OCI-LY3 (cell line): ENCODE measurements at regions not wholly inside any gene's neighbourhood (a gene's known extent, or its start where the extent isn't known, plus 50 kb on each side); places are given as distances from the start of the nearest gene placed in this dataset.

Experiments used
- H2AFZ ChIP-seq: fragments of 200-600, 300-600 bp; shearing (Covaris generic); 2 replicates; pipeline ENCODE4 v1.6.0; 2014; ENCODE audit warnings: antibody characterized with exemption, low read depth, low read length
- H3K27ac ChIP-seq: fragments of 200-600, 300-600 bp; sonication (generic); 2 replicates; pipeline ENCODE4 v1.5.1; 2014; ENCODE audit warnings: mild to moderate bottlenecking, low read length, moderate library complexity, mixed read lengths
- H3K27me3 ChIP-seq: fragments of 200-600, 300-600 bp; sonication (generic); 2 replicates; pipeline ENCODE4 v1.6.1; 2014; ENCODE audit warnings: low read depth, low read length, mixed read lengths
- H3K36me3 ChIP-seq: fragments of 200-600, 300-600 bp; sonication (generic); replicated peaks from 2 replicates; pipeline ENCODE3; 2014; ENCODE audit warnings: low read depth, low read length, mixed read lengths
- H3K4me1 ChIP-seq: fragments of 300-600, 200-600 bp; sonication (generic); 2 replicates; pipeline ENCODE4 v1.6.1; 2014; ENCODE audit warnings: low read length, mixed read lengths
- H3K4me2 ChIP-seq: fragments of 200-600, 300-600 bp; sonication (generic); 2 replicates; pipeline ENCODE4 v1.6.1; 2014; ENCODE audit warnings: low read length, mixed read lengths
- H3K4me3 ChIP-seq: fragments of 300-600, 200-600 bp; sonication (generic); 2 replicates; pipeline ENCODE4 v1.5.1; 2014; ENCODE audit warnings: antibody characterized with exemption, mild to moderate bottlenecking, low read length, moderate library complexity
- H3K79me2 ChIP-seq: fragments of 300-600, 200-600 bp; shearing (Covaris generic); 2 replicates; pipeline ENCODE4 v1.6.1; 2014; ENCODE audit warnings: mild to moderate bottlenecking, low read length, mixed read lengths
- H3K9ac ChIP-seq: fragments of 300-600, 200-600 bp; shearing (Covaris generic); 2 replicates; pipeline ENCODE4 v1.6.0; 2014; ENCODE audit warnings: mild to moderate bottlenecking, low read length, moderate library complexity
- H3K9me3 ChIP-seq: fragments of 200-600, 300-600 bp; shearing (Covaris generic); 2 replicates; pipeline ENCODE4 v1.6.1; 2014; ENCODE audit warnings: low read length, mixed read lengths; ENCODE audit not compliant: insufficient read depth
- H4K20me1 ChIP-seq: fragments of 200-600, 300-600 bp; sonication (generic); 2 replicates; pipeline ENCODE4 v1.6.1; 2016; ENCODE audit warnings: low read length, mixed read lengths; ENCODE audit not compliant: insufficient read depth
- CTCF ChIP-seq: fragments of 200-600, 300-600 bp; sonication (generic); IDR thresholded peaks from 2 replicates; pipeline ENCODE4 v1.5.1; 2014; ENCODE audit warnings: antibody characterized with exemption, low read length, low read depth
- EZH2phosphoT487 ChIP-seq: fragments of 200-600 bp; shearing (Covaris generic); IDR thresholded peaks from 2 replicates; pipeline ENCODE4 v1.6.1; 2018; ENCODE audit warnings: antibody characterized with exemption, mixed run types, low read depth

DNA sequence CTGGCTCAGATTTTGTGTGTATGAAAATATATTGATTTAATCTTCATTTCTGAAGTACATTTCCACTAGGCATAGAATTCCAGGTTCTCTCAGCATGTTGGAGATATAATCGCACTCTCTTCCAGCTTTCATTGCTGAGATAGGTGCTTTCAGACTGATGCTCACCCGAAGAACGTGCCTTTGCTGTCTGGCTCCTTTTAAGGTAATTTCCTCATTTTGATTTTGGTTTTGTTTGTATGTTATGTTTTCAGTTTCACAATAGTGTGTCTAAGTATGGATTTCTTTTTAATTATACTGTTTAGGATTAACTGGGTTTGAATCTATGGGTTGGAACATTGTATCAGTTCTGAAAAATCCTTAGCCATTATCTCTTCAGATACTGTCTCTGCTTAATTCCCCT lies 132.0 kb upstream of the NFIB start:
- Histone ChIP-seq H3K9me3 (0 out of 2 replicates have a peak, but pooled peaks cover 5% of the 10 kb centered on the region), H3K36me3 (no peaks in the 10 kb centered on the region), H4K20me1 (no peaks in the 10 kb centered on the region), H3K27ac (no peak overlapping the region), H3K4me3 (no peak overlapping the region), H2AFZ (no peak overlapping the region), H3K4me1 (peaks cover 3% of the 10 kb centered on the region; the same call in 1 of the 2 replicates), H3K4me2 (no peak overlapping the region), H3K79me2 (no peaks in the 10 kb centered on the region), H3K9ac (no peak overlapping the region), H3K27me3 (peaks cover 50% of the 10 kb centered on the region)
- no peak for TF ChIP-seq CTCF

GRCh38 chr9:14442956-14443355 lies 129.0 kb upstream of the NFIB start:
- 0 out of 2 replicates have a peak, but pooled peaks cover 5% of the 10 kb centered on the region for H3K9me3 ChIP-seq
- H3K9ac ChIP-seq: no peak overlapping the region
- H3K4me3 ChIP-seq: no peak overlapping the region
- peaks cover 37% of the 10 kb centered on the region; the same call in 1 of the 2 replicates for H3K27me3 ChIP-seq
- H3K79me2 ChIP-seq: no peaks in the 10 kb centered on the region
- H2AFZ ChIP-seq: no peak overlapping the region
- peaks cover 3% of the 10 kb centered on the region; the same call in 1 of the 2 replicates for H3K4me1 ChIP-seq
- no peaks in the 10 kb centered on the region for H3K36me3 ChIP-seq
- no peaks in the 10 kb centered on the region for H4K20me1 ChIP-seq
- no peak overlapping the region for H3K4me2 ChIP-seq
- TF ChIP-seq EZH2phosphoT487: no peak
- TF ChIP-seq CTCF: no peak
- no peak overlapping the region for H3K27ac ChIP-seq

DNA sequence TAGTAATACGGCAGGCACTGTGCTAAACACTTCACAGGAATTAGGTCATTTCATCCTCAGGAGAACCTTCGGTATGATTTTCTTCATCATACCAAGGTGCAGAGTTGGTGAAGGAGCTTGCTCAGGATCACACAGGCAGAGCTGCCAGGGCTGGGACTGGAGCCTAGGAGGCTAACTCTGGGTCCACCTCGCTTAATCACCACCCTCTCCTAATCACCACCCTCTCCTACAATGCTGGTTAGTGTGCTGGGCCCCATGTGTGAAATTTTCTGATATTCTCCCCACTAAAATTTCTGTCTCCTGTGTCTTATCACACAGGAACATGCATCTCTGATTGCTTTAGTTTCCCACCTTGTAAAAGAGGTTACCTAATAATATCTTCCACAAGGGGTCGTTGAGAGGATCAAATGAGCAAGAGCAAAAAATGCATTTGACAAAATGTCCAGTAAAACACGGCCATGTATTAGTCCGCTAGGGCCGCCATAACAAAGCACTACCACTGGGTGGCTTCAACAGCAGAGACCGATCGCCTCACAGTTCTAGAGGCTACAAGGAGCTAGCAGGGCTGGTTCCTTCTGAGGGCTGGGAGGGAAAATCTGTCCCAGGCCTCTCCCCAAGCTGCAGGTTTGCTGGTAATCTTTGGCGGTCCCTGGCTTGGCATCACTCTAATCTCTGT lies 128.2 kb upstream of the NFIB start:
- Histone ChIP-seq H2AFZ (no peak overlapping the region), H3K27ac (no peak overlapping the region), H3K4me2 (no peak overlapping the region), H3K27me3 (peaks cover 29% of the 10 kb centered on the region; the same call in 1 of the 2 replicates), H4K20me1 (no peaks in the 10 kb centered on the region), H3K4me3 (no peak overlapping the region), H3K79me2 (no peaks in the 10 kb centered on the region), H3K4me1 (peaks cover 3% of the 10 kb centered on the region; the same call in 1 of the 2 replicates), H3K9me3 (0 out of 2 replicates have a peak, but pooled peaks cover 1% of the 10 kb centered on the region), H3K36me3 (no peaks in the 10 kb centered on the region), H3K9ac (no peak overlapping the region)
- TF ChIP-seq EZH2phosphoT487 (no peak), CTCF (peak; percentile 37; the same call in 1 of the 2 replicates)

DNA sequence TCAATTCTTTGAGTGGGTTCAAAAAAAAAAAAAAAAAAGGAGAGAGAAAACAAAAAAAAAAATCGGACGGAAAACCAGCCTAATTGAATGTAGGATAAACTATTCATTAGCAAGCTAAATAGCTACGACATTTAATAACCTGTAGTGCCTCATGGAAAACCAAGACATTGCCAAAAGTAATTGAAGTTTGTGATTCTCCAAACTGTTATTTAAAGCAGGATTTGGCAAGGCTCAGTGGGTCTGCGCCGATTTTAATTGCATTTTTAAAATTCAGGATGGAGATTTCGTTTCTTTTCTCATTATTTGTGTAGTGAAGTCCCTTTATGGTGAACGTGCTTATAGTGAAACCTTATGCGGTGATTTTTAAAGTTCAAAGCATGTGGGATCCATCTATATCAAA lies 127.2 kb upstream of the NFIB start:
- Histone ChIP-seq H3K4me1 (peaks cover 2% of the 10 kb centered on the region; the same call in 1 of the 2 replicates), H3K27me3 (peaks cover 22% of the 10 kb centered on the region; the same call in 1 of the 2 replicates), H3K9ac (no peak overlapping the region), H2AFZ (no peak overlapping the region), H4K20me1 (no peaks in the 10 kb centered on the region), H3K36me3 (no peaks in the 10 kb centered on the region), H3K4me2 (no peak overlapping the region), H3K79me2 (no peaks in the 10 kb centered on the region), H3K4me3 (no peak overlapping the region), H3K27ac (no peak overlapping the region), H3K9me3 (no peaks in the 10 kb centered on the region)
- TF ChIP-seq EZH2phosphoT487 (no peak), CTCF (no peak)
